Stimulated activated naive B cell treated with anti-CD40 and anti-IgM and Interleukin-4, amounts not matched to agents 10 μg/mL and 1 μg/mL and 100 μg/mL, for 72 hours (primary cell): ENCODE measurements at regions not wholly inside any gene's neighbourhood (a gene's known extent, or its start where the extent isn't known, plus 50 kb on each side); places are given as distances from the start of the nearest gene placed in this dataset.
"Not testable (repeated sequence)": the region's sequence is repeated elsewhere in the genome, so short reads cannot be mapped to it uniquely, and the experiment has no call there.

ENCODE experiments used
- ATAC-seq, 2 donors: fragments of 150-1000 bp; cut with Tn5 transposase; replicated peaks; 2 replicates each; pipeline ENCODE4 v1.10.0; 2021; ENCODE audit warnings: moderate library complexity in 1 of 2
- DNase-seq: peaks from one replicate; pipeline ENCODE4 v3.0.0; 2021
- H3K27ac Mint-ChIP-seq: one replicate; pipeline ENCODE4 v1.8.0; 2022; ENCODE audit warnings: mild to moderate bottlenecking, mixed read lengths
- H3K27me3 Mint-ChIP-seq, 2 donors: one replicate each; pipeline ENCODE4 v1.8.0; 2022; ENCODE audit warnings: mixed read lengths in 2 of 2
- H3K36me3 Mint-ChIP-seq, 2 donors: one replicate each; pipeline ENCODE4 v1.8.0; 2022; ENCODE audit warnings: mixed read lengths in 2 of 2, mild to moderate bottlenecking in 1 of 2
- H3K4me1 Mint-ChIP-seq, 2 donors: one replicate each; pipeline ENCODE4 v1.8.0; 2022; ENCODE audit warnings: mixed read lengths in 2 of 2, mild to moderate bottlenecking in 1 of 2
- H3K4me3 Mint-ChIP-seq, 2 donors: one replicate each; pipeline ENCODE4 v1.8.0; 2022; ENCODE audit warnings: mild to moderate bottlenecking in 2 of 2, mixed read lengths in 2 of 2, moderate library complexity in 1 of 2
- H3K9me3 Mint-ChIP-seq, 2 donors: one replicate each; pipeline ENCODE4 v1.8.0; 2022; ENCODE audit warnings: mixed read lengths in 2 of 2, mild to moderate bottlenecking in 1 of 2

DNA sequence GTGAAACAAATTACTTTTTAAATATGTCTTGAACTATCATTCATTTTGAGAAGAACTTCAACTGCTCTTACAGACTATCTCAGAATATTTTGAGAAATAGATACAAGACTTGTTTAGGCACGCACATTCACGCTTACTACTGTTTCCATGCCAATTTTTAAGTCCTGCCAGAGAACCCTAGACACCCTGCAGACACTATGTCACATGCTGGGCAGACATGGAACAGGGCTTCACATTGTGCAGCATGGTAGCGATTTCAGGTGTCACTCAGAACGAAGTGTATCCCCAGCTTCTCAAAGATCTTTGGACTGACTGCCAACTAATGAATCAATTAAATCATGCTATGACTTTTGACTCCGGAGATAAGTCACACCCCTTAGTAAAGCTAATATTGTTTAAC is 128.7 kb upstream of the SLC27A6 start:
- DNase-seq (no peak), ATAC-seq (no peak)
- Mint-ChIP-seq H3K4me1 (no peaks in the 10 kb centered on the region), H3K9me3 (peaks cover 0 to under 1% of the 10 kb centered on the region in 2 donors), H3K27ac (no peak overlapping the region), H3K4me3 (no peak overlapping the region), H3K27me3 (no peaks in the 10 kb centered on the region), H3K36me3 (no peaks in the 10 kb centered on the region)

DNA sequence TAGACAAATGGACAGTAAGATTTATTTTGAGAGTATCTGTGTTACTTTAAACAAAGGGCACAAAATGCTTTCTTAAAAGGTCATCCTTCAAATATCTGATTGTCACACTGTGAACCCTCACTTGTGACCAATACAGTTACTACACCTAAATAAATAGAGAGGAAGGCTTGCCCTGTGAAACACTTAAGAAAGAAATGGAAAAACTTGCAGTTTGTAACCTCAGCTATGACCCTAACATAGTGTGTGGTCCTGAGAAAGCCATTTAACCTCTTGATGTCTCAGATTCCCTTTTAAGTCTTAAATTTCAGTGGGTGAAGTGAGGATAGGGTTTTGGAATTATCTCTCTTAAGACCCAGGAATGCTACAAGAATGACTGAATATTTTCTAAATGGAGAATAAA is 126.7 kb upstream of the SLC27A6 start:
- no peaks in the 10 kb centered on the region for H3K36me3 Mint-ChIP-seq
- H3K4me3 Mint-ChIP-seq = no peak overlapping the region
- no peaks in the 10 kb centered on the region for H3K27me3 Mint-ChIP-seq
- DNase-seq = no peak
- no peaks in the 10 kb centered on the region for H3K4me1 Mint-ChIP-seq
- no peak overlapping the region for H3K27ac Mint-ChIP-seq
- ATAC-seq = no peak
- H3K9me3 Mint-ChIP-seq = no peaks in the 10 kb centered on the region

DNA sequence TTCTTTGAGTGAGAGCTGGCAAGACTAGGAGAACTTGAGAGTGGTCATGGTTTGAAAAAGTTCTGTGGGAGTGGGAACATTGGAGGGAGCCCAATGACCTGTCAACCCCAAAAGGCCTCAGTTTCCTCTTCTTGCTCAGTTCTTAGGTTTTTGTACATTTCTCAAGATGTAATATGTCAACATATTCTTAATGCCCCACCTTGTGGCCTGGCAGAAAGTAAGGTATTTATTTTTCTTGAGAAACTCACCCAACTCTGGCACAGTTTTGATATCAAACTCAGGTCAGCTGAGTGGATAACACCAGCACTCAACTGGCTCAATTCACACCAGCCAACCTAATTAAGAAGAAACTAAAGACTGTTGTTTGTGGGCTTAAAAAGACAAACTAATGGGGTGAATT is 123.0 kb upstream of the SLC27A6 start:
- no peaks in the 10 kb centered on the region for H3K27me3 Mint-ChIP-seq
- no peaks in the 10 kb centered on the region for H3K4me1 Mint-ChIP-seq
- DNase-seq (no peak), ATAC-seq (no peak)
- H3K9me3 Mint-ChIP-seq = peaks cover under 1 to 1% of the 10 kb centered on the region in 2 donors
- no peaks in the 10 kb centered on the region for H3K36me3 Mint-ChIP-seq
- H3K27ac Mint-ChIP-seq = no peak overlapping the region
- H3K4me3 Mint-ChIP-seq = no peak overlapping the region

- H3K4me3 Mint-ChIP-seq = no peak overlapping the region
- no peaks in the 10 kb centered on the region for H3K27me3 Mint-ChIP-seq
- no peak overlapping the region for H3K27ac Mint-ChIP-seq
- ATAC-seq = no peak
- H3K9me3 Mint-ChIP-seq = peaks cover 10 to 15% of the 10 kb centered on the region in 2 donors
- DNase-seq = no peak
- no peaks in the 10 kb centered on the region for H3K36me3 Mint-ChIP-seq
- H3K4me1 Mint-ChIP-seq = no peaks in the 10 kb centered on the region
These were observed 120.8 kb upstream of the SLC27A6 start for GRCh38 chr5:128844354-128844923.

DNA sequence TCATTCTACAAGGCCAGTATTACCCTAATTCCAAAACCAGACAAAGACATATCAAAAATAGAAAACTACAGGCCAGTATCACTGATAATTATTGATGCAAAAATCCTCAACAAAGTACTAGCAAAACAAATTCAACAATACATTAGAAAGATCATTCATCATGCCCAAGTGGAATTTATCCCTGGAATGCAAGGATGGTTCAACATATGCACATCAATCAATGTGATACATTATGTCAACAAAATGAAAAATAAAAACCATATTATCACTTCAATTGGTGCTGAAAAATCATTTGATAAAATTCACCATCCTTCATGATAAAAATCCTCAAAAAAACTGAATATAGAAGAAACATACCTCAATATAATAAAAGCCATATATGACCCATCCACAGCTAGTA is 115.2 kb upstream of the SLC27A6 start:
- no peak overlapping the region for H3K27ac Mint-ChIP-seq
- no peaks in the 10 kb centered on the region for H3K27me3 Mint-ChIP-seq
- H3K9me3 Mint-ChIP-seq = peaks cover 20 to 33% of the 10 kb centered on the region in 2 donors
- ATAC-seq (no peak), DNase-seq (no peak)
- H3K36me3 Mint-ChIP-seq = peaks cover 0 to 2% of the 10 kb centered on the region in 2 donors
- no peaks in the 10 kb centered on the region for H3K4me1 Mint-ChIP-seq
- no peak overlapping the region for H3K4me3 Mint-ChIP-seq

GRCh38 chr5:128854931-128855330 is 110.4 kb upstream of the SLC27A6 start:
- no peaks in the 10 kb centered on the region for H3K4me1 Mint-ChIP-seq
- H3K9me3 Mint-ChIP-seq = peaks cover 11 to 19% of the 10 kb centered on the region in 2 donors
- no peak overlapping the region for H3K4me3 Mint-ChIP-seq
- peak in 1 of 2 donors; percentile 53 for ATAC-seq
- no peak overlapping the region for H3K27ac Mint-ChIP-seq
- no peak for DNase-seq
- H3K36me3 Mint-ChIP-seq = no peaks in the 10 kb centered on the region
- no peaks in the 10 kb centered on the region for H3K27me3 Mint-ChIP-seq

- H3K9me3 Mint-ChIP-seq = peaks cover 11% of the 10 kb centered on the region in 2 donors
- no peaks in the 10 kb centered on the region for H3K4me1 Mint-ChIP-seq
- DNase-seq (no peak), ATAC-seq (no peak)
- no peaks in the 10 kb centered on the region for H3K27me3 Mint-ChIP-seq
- no peaks in the 10 kb centered on the region for H3K36me3 Mint-ChIP-seq
- H3K27ac Mint-ChIP-seq = no peak overlapping the region
- no peak overlapping the region for H3K4me3 Mint-ChIP-seq
These were observed 108.1 kb upstream of the SLC27A6 start for GRCh38 chr5:128857076-128857677.

- ATAC-seq (no peak), DNase-seq (no peak)
- Mint-ChIP-seq H3K36me3 (no peaks in the 10 kb centered on the region), H3K27me3 (no peaks in the 10 kb centered on the region), H3K27ac (no peak overlapping the region), H3K4me3 (no peak overlapping the region), H3K4me1 (no peaks in the 10 kb centered on the region), H3K9me3 (peaks cover 7 to 11% of the 10 kb centered on the region in 2 donors)
These were observed 106.3 kb upstream of the SLC27A6 start for GRCh38 chr5:128858995-128859394.

GRCh38 chr5:128861155-128861554 is 104.1 kb upstream of the SLC27A6 start:
- peaks cover 7 to 11% of the 10 kb centered on the region in 2 donors for H3K9me3 Mint-ChIP-seq
- ATAC-seq, H3K27me3 Mint-ChIP-seq, H3K27ac Mint-ChIP-seq, H3K4me3 Mint-ChIP-seq, H3K36me3 Mint-ChIP-seq, DNase-seq, H3K4me1 Mint-ChIP-seq: not testable (repeated sequence)

DNA sequence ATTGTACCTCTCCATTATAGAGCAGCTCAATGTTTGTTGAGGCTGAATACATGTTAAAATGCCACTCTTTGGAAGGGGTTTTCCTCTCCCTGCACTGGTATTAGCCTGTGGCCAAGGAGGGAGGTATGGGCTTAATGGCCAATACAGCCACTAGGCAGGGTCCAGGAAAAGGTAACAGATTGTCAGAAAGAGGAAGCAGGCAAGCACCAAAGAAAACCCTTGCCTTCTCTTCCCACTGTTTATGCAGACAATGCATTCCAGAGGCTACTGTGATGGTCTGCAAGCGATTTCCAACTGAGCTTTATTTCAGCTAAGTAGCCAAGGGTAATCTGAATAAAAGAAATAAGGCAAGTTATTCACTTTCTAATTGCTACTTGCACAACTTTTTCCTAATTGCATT is 95.3 kb upstream of the SLC27A6 start:
- DNase-seq (no peak), ATAC-seq (no peak)
- Mint-ChIP-seq H3K4me3 (no peak overlapping the region), H3K36me3 (no peaks in the 10 kb centered on the region), H3K27me3 (no peaks in the 10 kb centered on the region), H3K27ac (no peak overlapping the region), H3K9me3 (peaks cover 0 to 4% of the 10 kb centered on the region in 2 donors), H3K4me1 (no peaks in the 10 kb centered on the region)

- H3K4me1 Mint-ChIP-seq = no peaks in the 10 kb centered on the region
- H3K27ac Mint-ChIP-seq = no peak overlapping the region
- H3K36me3 Mint-ChIP-seq = no peaks in the 10 kb centered on the region
- peaks cover 0 to 5% of the 10 kb centered on the region in 2 donors for H3K9me3 Mint-ChIP-seq
- ATAC-seq (no peak), DNase-seq (no peak)
- H3K4me3 Mint-ChIP-seq = no peak overlapping the region
- no peaks in the 10 kb centered on the region for H3K27me3 Mint-ChIP-seq
These were observed 94.9 kb upstream of the SLC27A6 start for GRCh38 chr5:128870373-128870772.

DNA sequence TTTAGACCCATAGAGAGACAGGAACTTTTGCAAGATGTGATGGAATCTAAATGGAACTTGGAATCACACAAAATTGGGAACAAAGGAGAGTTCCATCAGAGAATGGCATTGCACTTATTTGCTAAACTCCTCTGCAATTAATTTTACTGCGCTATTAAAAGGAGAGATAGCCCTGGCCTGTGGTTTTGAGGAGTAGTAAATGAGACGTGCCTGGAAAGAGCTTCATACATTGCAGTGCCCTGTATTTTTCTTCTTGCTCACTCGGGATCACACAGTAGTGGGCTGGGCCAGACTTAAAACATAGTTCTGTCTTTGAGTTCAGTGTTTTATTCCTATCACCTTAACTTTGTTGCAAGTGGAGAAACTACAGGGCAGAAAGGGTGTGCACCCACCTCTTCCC is 94.4 kb upstream of the SLC27A6 start:
- H3K27me3 Mint-ChIP-seq = no peaks in the 10 kb centered on the region
- no peak for ATAC-seq
- H3K9me3 Mint-ChIP-seq = peaks cover 0 to 6% of the 10 kb centered on the region in 2 donors
- no peak overlapping the region for H3K27ac Mint-ChIP-seq
- DNase-seq = no peak
- no peak overlapping the region for H3K4me3 Mint-ChIP-seq
- no peaks in the 10 kb centered on the region for H3K36me3 Mint-ChIP-seq
- H3K4me1 Mint-ChIP-seq = no peaks in the 10 kb centered on the region

DNA sequence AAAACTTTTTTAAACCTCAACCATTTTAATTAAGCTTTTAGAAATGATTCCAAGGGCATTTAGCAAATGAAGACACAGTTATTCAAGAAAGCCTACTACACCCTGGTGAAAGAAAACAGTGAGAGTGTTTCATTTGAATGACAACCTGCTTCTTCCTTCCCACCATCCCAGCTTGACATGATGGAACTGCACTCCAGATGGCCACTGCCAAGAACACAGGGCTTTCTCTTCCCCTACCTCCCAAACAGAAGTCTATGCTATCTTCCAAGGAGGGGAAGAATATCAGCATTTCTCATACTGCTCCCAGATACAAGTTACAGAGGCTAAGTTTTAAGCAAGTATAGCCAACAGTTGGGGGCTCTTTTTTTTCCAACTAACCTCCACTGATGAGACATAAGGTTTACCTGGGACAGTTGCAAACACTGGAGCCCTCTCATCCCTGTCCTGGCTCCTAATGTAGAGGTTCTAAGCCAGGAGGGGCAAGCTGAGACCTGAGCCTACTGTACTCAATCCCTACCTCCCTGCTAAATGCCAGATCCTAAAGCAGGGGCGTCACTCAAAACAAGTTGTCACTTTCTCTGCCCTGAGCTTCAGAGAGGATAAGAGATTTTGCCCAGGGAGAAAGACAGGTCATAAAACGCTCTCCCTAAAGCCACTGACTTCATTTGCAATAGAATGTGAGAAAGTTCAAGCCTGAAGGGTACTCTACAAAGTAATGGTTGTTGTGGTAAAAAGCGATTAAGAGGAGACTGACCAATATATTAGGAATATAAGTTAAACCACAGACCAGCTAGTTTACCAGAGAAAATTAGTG is 88.5 kb upstream of the SLC27A6 start:
- Mint-ChIP-seq H3K9me3 (peaks cover 0 to 5% of the 10 kb centered on the region in 2 donors), H3K27me3 (no peaks in the 10 kb centered on the region)
- no peak for ATAC-seq

DNA sequence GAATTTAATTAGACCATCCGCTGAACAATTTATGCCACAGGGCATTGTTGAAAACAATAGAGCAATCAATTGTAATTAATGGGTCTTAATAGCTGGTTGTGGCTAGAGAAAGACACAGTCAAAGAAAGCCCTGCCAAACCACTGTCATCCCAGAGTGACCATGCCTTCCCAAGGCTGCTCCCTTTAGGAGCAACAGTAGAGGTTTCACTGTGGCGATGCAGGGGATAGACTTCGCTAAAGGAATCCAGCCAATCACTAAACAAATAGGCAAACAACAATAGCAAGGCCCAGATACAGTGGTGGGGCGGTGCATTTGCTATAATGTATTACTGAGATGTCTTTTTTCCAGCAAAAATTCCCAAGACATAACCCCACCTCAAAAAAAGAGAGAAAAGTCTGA is 87.8 kb upstream of the SLC27A6 start:
- no peaks in the 10 kb centered on the region for H3K36me3 Mint-ChIP-seq
- no peaks in the 10 kb centered on the region for H3K27me3 Mint-ChIP-seq
- peaks cover 0 to 5% of the 10 kb centered on the region in 2 donors for H3K9me3 Mint-ChIP-seq
- H3K4me1 Mint-ChIP-seq = no peaks in the 10 kb centered on the region
- no peak overlapping the region for H3K4me3 Mint-ChIP-seq
- ATAC-seq = no peak
- no peak overlapping the region for H3K27ac Mint-ChIP-seq
- DNase-seq = no peak

More for the DNA sequence above, 88.5 kb upstream of the SLC27A6 start:
- no peaks in the 10 kb centered on the region for H3K4me1 Mint-ChIP-seq
- H3K36me3 Mint-ChIP-seq = no peaks in the 10 kb centered on the region
- H3K4me3 Mint-ChIP-seq = no peak overlapping the region
- no peak overlapping the region for H3K27ac Mint-ChIP-seq
- DNase-seq = no peak

DNA sequence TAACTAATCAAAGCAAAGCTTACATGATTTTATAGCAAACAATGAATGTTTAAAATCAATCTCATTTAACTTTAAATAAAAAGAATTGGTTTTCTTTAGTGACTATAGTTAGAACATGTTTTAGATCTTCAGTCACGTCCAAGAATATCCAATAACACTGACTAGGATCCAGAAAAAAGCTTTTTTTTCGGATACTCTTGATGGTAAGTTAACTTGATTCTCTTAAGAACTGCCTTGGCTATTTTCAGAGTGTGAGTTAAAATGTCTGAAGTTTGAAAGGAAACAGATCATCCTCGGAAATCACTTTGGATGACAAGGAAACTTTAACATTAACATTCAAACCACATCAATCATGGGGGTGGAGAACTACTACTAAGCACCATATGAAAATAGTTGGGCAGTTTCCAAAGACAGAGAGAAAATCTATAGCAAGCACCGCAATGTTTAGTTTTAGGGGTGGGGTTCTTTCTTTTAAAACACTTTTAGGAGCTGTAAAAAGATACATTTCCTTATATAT is 83.7 kb upstream of the SLC27A6 start:
- no peak for ATAC-seq
- DNase-seq = no peak
- H3K36me3 Mint-ChIP-seq = no peaks in the 10 kb centered on the region
- H3K4me1 Mint-ChIP-seq = no peaks in the 10 kb centered on the region
- H3K27ac Mint-ChIP-seq = no peak overlapping the region
- no peaks in the 10 kb centered on the region for H3K27me3 Mint-ChIP-seq
- H3K9me3 Mint-ChIP-seq = peaks cover 0 to 4% of the 10 kb centered on the region in 2 donors
- H3K4me3 Mint-ChIP-seq = no peak overlapping the region
